GM12865 (cell line): ENCODE measurements at regions not wholly inside any gene's neighbourhood (a gene's known extent, or its start where the extent isn't known, plus 50 kb on each side); places are given as distances from the start of the nearest gene placed in this dataset.
"Not testable (repeated sequence)": the region's sequence is repeated elsewhere in the genome, so short reads cannot be mapped to it uniquely, and the experiment has no call there.

Experiments used
- DNase-seq: peaks from one replicate; pipeline ENCODE4 v3.0.0; 2010; ENCODE audit warnings: low read depth
- H3K4me3 ChIP-seq: 2 replicates; pipeline ENCODE4 v1.5.1; 2011; ENCODE audit warnings: mild to moderate bottlenecking, low read depth, low read length, control low read depth
- CTCF ChIP-seq: IDR thresholded peaks from 2 replicates; pipeline ENCODE4 v1.5.1; 2011; ENCODE audit warnings: low read length, control low read depth, low read depth, inconsistent platforms; ENCODE audit not compliant: insufficient read depth; ENCODE audit errors: missing control alignments

- no peak for TF ChIP-seq CTCF
- no peak for DNase-seq
- H3K4me3 ChIP-seq, result no peak overlapping the region
These were observed 66.1 kb upstream of the PLA2G4A start for GRCh38 chr1:186762653-186763052.

DNA sequence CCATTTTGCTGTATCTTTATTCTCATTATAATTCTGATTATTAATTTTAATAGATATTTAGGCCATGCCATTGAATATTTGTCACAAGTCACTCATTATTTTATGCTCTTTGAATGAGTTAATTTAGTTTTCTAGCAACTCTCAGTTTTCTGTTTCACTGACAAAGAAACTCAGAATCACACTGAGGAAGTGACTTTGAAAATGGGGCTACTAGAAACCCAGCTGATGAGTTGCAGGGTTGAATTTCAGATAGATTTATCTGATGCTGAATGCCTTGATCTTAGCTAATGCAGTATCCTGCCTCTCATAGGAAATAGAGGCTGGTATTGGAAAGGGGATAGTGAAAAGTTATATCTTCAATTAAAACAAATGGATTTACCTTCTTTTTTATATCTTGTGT lies 67.4 kb upstream of the PLA2G4A start:
- no peak for TF ChIP-seq CTCF
- no peak overlapping the region for H3K4me3 ChIP-seq
- DNase-seq, result peak; percentile 57

DNA sequence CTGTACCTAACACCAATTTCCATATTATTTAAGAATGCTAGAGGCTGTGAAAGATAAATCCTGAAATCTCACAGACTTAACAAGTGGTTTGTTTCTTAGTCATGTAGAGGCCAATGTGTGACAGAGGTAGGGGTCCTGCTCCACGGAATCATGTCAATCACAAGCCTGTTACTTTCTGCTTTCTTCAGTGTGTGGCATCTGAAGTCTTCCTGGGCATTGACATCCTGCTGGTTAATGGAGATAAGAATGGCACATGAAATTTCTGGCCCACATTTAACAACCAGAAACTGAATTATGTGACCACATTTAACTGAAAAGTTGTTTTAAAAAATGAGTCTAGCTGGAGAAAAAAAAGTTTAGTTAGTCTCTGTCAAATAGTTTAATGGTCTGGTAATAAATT lies 68.3 kb upstream of the PLA2G4A start:
- no peak overlapping the region for H3K4me3 ChIP-seq
- TF ChIP-seq CTCF, result no peak
- DNase-seq, result no peak

DNA sequence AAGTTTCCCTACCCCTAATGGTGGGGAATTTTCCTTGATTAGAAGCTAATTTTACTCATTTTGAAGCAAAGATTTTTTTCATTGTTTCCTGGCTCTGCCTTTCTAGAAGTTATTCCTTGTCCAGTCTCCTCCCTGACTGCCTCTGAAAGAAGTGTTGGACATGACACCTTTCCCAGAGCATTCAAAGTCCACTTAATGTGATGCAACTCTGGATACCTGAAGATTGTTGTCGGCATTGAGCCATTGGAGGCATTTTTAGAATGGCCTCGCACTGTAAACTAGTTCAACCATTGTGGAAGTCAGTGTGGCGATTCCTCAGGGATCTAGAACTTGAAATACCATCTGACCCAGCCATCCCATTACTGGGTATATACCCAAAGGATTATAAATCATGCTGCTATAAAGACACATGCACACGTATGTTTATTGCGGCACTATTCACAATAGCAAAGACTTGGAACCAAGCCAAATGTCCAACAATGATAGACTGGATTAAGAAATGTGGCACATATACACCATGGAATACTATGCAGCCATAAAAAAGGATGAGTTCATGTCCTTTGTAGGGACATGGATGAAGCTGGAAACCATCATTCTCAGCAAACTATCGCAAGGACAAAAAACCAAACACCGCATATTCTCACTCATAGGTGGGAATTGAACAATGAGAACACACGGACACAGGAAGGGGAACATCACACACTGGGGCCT lies 69.7 kb upstream of the PLA2G4A start:
- not testable (repeated sequence) for DNase-seq, H3K4me3 ChIP-seq

DNA sequence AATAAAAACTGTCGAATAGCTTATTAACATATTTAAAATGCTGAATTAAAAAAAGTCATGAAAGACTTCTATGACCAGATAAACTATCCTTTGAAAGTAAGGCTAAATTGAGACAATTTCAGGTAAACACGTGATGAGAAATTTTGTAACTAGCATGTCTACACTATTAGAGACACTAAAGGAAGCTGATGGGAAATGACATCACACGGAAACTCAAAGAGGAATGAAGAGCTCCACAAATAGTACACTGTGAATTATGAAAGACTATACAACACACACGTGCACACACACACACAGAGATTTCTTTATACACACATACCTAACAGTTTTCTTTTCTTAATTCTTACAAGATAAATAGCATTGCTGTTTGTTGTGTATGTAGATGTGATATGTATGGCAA lies 70.9 kb upstream of the PLA2G4A start:
- DNase-seq, result no peak
- no peak overlapping the region for H3K4me3 ChIP-seq
- no peak for TF ChIP-seq CTCF

DNA sequence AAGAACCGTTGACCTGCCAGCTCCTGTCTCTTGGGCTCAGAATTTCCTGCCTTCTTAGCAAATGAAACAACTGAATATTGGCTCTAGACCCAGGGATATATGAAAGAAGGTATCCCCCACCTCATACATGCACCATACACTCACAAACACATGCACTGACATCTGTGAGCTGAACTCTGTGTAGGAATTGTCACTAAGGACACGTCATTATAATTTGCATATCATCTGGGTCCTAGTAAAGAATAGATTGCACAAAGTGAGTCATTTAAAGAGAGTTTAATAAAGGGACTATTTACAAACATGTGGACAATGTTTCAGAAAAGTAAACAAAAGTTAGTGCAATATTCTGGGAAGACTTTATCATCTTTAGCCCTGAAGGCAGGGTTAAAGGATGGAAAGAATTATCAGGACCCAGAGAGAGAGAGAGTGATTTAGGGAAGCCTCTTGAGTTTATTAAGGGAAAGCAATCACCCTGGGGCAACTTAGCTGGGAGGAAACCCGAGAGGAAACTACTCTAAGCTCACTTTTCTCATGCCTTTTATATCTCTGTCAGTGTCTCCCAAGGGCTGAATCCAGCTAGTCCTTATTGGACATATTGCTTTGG lies 74.1 kb upstream of the PLA2G4A start:
- DNase-seq, result no peak
- no peak overlapping the region for H3K4me3 ChIP-seq
- no peak for TF ChIP-seq CTCF

- no peak overlapping the region for H3K4me3 ChIP-seq
- no peak for DNase-seq
- no peak for TF ChIP-seq CTCF
These were observed 73.0 kb upstream of the PTGS2 start for GRCh38 chr1:186753241-186753640.
